ENCODE measurements at regions not wholly inside any gene's neighbourhood (a gene's known extent, or its start where the extent isn't known, plus 50 kb on each side); places are given as distances from the start of the nearest gene placed in this dataset.

DNA sequence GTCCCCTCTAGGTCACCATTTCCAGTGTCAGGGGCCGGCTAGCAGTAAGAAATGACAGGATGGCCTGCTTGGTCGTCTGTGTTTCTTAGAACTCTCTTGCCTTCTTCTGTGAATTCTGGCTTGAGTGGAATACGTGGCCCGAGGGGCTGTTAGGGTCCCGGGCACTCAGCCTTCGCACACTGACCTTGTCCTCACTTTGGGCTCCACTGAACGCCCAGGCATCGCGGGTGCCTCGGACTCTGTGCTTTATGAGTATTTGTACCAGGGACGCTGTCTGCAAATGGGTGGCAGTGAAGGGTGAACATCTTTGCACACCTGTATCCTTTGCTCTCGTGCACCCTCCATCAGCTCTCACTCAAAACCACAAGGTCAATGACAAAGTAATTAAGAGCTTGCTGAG is 123.4 kb upstream of the ANO1 start:
- no peak for DNase-seq

DNA sequence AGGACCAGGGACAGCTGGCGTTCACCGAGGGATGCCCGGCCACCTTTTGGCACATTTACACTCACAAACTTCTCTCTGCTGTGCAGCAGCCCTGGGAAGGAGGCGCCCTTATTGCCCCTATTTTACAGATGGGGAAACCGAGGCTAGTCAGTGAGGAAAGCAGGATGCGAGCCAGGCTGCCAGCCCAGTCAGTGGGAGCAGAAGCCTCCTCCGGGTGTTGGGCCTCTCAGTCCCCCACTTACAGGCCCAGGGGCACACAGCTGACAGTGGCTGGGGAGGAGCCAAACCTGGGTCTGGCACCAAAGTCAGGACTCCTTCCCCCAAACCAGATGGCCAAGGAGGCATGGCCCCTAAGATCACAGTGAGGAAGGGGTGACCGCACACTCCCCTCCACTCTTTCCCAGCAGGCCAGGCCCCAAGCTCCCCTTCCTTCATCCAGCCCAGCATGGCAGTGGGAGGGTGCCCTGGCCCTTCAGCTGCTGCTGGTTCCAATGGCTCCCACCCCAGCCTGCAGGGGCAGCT is 121.4 kb upstream of the ANO1 start:
- DNase-seq: no peak

GRCh38 chr11:69957849-69958248 is 120.3 kb upstream of the ANO1 start:
- no peak for DNase-seq

- no peak for DNase-seq
Observed at GRCh38 chr11:69958308-69958707, 119.8 kb upstream of the ANO1 start.

DNA sequence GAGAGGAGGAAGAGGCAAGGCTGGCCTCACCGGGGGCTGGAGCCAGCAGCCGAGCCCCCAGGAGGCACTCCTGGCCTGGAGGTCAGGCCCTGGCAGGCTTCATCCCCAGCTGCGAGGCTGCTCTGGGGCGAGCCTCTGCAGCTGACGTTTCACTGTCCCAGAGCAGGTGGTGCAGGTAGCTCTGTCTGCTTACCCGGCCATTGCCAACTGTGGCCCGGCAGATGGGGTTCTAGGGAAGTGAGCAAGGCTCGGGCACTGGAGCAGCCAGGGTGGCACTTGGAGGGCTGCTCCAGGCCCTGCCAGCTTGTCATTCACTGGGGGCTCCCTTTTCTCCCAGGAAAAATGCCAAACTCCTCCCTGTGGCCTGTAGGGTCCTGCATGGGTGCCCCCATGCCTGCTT is 118.7 kb upstream of the ANO1 start:
- no peak for DNase-seq

- no peak for DNase-seq
Observed at GRCh38 chr11:69961738-69962137, 116.4 kb upstream of the ANO1 start.

GRCh38 chr11:69962152-69962551 is 116.0 kb upstream of the ANO1 start:
- DNase-seq: no peak

DNA sequence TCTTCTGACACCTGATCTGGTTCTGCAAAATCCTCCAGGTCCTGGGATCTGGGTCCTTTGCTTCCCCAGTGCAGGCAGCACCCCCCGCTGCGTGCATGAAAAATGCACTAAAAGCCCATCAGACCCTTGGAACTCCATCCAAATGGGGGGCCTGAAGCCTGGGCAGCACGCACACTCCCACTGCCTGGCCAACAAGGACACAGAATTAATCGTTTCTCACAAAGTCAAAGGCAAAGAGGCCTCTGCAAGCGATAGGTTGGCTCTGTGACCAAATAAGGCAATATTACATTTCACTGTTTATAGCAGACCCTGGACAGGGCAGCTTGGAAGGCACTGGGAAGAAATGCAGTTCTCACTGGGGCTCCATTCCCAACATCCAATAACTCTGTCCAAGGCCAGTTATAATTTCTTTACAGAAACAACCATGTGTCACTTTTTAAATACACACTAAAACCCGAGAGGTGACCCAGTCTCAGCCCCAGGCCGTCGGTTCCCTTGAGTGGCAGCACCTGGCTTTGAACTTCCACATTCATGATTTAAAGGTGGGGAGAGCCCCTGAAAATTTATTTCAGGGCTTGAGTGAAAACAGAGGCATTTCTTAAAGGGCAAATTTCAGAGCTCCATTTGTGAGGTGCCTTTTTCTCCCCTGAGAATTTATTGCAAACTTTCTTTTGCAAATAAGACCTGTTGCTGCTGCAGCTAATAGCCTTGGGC is 114.4 kb upstream of the ANO1 start:
- DNase-seq: no peak

- DNase-seq: no peak
Observed at GRCh38 chr11:69964247-69964643, 113.9 kb upstream of the ANO1 start.

GRCh38 chr11:69965821-69966582 is 112.1 kb upstream of the ANO1 start:
- DNase-seq: no peak

DNA sequence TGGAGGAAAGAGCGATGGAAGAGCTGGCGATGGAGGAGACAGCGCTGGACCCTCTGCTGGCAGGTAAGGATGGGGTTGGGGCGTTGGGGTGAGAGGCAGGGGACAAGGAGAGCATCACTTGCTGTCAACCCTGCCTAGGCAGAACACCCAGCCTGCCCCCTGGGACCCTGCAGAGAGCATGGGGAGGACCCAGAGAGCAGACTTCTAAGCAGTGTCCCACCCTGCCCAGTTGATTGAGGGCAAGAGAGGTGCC is 111.6 kb upstream of the ANO1 start:
- no peak for DNase-seq

DNA sequence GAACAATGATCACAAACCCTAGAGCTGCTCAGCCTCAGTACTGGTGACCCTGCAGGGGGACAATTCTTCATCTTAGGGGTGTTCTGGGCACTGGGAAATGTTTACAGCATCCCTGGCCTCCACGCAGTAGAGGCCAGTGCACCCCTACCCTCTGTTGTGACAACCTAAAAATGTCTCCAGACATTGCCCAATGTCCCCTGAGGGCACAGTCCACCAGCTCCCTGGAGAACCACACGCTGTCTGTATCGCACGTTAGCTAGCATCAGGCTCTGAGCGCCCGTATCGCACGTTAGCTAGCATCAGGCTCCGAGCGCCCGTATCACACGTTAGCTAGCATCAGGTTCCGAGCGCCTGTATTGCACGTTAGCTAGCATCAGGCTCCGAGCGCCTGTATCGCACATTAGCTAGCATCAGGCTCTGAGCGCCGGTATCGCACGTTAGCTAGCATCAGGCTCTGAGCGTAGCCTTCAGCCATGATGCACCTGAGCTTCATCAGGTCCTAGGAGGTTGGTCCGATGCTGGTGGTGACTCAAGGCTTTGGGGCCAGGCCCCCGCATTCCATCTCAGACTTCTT is 111.1 kb upstream of the ANO1 start:
- DNase-seq: no peak

DNA sequence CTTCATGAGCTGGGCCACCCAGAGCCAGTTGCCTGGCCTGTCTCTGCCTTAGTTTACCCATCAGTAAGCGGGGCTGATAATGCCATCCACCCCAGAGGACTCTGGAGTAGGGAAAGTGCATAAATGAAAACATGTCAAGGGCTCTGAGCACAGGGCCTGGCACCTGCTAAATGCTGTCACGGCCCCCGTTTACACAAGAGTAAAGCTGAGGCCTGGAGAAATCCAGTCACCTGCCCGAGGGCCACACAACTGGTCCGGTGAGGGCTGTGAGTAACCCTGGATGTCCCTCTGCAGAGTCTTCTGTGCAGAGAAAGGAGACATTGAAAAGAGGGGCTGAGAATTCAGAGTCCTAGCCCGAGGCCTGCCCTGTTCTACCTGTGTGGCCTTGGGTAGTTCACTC is 110.6 kb upstream of the ANO1 start:
- DNase-seq: no peak

DNA sequence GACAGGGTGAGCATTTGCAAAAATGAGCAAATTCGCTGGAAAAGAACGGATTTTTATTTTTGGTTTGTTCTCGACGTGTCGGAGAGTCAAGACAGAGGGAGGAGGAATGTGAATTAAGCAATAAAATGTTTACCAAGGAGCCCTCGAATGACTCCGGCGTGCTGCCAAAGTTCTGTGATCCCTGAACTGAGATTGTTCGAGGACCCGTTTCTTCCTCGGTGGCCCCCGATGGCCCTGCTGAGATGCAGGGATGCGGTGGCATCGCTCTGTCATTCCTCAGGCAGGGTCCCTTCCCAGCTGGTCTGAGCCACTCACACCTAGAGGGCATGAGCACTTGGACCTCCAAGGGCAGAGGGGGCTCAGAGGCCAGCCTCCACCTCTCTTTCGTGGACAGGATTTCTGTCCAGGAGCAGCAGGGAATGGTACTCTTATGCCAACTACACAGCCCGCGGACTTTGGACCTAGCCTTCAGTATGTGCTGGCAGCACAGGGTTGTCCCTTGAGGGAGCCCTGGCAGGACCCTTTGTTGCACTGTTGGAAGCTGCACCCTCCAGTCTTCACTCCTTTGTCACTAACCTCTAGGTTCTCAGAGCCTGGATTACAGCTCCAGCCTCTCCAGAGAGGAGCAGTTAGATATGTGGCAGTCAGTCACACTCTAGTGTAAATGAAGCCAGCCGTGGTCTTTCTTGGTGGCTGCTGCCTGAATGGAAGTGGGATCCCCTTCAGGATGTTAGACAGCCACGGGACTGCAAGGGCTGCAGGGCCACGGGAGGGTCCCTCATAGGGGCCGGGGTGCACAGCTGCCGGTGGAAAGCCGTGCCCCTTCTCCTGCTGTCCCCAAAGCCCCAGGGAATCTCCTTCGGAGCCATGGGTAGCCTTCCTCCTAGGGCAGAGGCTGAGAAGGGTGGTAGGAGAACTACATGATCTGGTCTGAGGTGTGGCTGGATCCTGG is 109.4 kb upstream of the ANO1 start:
- DNase-seq: no peak

DNA sequence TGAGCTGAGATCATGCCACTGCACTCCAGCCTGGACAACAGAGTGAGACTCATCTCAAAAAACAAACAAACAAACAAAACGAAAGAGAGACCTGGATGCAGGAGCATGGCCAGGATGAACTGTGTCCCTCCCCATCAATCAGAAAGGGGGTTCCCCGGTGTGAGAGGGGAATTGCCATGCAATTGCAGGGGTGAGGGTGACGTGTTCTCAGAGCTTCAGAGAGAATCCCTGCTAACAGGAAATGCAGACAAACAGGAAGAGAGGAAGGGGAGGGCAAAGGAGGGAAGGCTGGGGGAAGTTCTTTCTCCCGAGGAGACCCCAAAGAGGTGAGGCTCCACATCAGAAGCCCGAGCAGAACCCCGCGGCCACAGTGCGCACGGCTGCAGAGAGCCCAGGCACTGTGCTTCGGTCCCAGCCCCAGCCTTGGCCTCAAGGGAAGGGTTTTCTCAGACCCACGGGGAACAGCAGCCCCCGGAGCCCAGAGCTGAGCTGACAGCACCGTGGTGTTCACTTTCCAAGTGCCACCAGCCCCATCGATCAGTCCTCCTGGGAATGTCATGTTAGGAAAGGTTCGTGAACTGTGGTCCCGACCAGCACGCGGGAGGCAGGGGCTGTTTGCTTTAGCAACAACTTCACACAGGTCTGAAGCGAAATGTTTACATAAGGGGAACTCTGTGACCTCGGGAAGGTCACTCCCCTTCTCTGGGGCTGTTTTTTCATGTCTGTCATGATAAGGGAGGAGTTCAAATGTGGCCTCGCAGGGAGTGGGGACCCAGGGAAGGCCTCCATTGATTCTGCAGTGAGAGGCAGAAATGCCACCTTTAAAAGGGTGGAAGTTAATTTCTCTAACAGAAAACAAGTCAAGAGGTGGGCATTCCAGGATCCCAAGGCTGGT is 108.0 kb upstream of the ANO1 start:
- DNase-seq: no peak

DNA sequence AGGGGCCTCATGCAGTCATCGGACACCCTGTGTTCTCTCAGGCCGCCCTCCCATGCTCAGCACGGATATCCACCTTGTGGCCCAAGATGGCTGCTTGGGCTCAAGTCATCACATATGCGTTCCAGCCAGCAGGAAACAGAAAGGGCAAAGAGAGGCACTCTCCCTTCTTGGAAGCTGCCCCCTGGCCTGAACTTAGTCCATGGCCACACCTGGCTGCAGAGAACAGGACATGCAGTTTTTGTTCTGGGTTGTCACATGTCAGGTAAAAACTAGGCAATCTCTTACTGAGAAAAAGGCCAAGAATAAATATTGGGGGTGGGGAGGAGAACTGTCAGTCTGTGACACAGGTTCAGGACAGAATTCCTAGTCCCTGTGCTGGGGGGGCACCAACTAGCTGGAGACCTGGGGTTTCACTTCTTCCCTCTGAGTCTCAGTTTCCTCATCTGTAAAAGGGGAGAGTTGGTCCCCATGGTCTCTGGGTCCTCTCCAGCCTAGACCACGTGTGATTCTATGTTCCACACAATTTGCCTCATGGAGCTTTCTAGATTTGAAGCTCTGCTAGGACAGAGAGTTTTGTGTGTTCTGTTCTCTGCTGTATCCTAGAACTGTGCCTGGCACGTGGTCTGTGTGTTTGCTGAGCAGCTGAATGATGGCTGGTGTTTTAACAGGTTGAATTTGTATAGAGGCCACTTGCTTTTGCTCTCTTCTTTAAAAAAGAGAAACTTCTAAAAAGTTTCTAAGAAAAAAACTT is 107.2 kb upstream of the ANO1 start:
- DNase-seq: no peak

DNA sequence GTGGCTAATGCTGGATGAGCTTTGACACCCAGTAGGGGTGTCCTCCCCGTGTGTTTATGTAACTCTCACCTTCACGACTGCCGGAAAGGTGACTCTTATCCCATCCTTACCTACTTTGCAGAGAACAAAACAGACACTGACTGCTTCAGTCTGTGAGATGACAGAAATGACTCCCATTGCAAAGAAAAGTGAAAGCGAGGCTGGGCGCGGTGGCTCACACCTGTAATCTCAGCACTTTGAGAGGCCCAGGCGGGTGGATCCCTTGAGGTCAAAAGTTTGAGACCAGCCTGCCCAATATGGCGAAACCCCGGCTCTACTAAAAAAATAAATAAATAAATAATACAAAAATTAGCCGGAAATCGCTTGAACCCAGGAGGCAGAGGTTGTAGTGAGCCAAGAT is 106.4 kb upstream of the ANO1 start:
- DNase-seq: no peak

- no peak for DNase-seq
Observed at GRCh38 chr11:69972351-69972802, 105.7 kb upstream of the ANO1 start.

- no peak for DNase-seq
Observed at GRCh38 chr11:69974528-69974927, 103.6 kb upstream of the ANO1 start.

DNA sequence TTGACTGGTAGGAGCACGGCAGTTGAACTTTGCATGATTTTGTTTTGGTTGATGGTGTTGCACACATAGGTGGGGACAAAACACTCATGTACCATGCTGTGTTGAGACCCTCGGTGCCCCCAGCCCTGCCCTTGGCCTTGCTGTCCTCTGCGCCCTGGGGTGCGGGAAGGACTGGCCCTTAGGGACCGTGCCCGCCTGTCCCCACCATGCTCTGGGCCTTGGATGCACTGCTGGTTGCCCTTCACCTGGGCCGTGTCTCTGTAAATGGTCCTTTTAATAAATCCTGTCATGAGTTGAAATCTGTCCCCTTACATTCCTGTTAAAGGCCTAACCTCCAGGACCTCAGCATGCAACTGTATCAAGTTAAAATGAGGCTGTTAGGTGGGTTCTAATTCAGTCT is 102.3 kb upstream of the ANO1 start:
- no peak for DNase-seq

GRCh38 chr11:69976794-69977193 is 101.3 kb upstream of the ANO1 start:
- DNase-seq: no peak
